ENCODE measurements at regions not wholly inside any gene's neighbourhood (a gene's known extent, or its start where the extent isn't known, plus 50 kb on each side); places are given as distances from the start of the nearest gene placed in this dataset.

GRCh38 chr7:32137059-32137458, 66.9 kb upstream of the PDE1C start:
- in situ Hi-C loops (cut with HindIII; ENCODE audit: low pct_ligation_motif_present, low pct_unique_long_range_greater_than_20kb, low sequenced_read_pairs) = no loop called here
- DNase-seq = no peak

DNA sequence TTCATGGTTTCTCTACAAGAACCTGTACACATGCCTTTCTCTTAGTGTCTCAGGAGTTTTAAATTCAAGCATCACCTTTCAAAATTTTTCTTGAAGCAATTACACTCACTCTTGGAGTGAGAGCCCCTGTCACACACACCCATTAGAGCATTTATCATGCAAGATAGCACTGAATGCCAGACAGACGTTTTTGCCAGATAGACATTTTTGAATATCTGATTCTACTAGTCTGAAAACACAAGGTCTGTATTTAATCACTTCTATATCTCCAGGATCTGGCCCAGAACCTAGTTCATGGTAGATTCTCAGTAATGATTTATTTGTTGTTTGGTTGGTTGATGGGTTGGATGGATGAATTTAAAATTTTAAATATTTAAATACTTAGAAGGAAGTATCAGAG, 60.9 kb upstream of the PDE1C start:
- in situ Hi-C loops (cut with HindIII; ENCODE audit: low pct_ligation_motif_present, low pct_unique_long_range_greater_than_20kb, low sequenced_read_pairs) = no loop called here
- no peak for DNase-seq

DNA sequence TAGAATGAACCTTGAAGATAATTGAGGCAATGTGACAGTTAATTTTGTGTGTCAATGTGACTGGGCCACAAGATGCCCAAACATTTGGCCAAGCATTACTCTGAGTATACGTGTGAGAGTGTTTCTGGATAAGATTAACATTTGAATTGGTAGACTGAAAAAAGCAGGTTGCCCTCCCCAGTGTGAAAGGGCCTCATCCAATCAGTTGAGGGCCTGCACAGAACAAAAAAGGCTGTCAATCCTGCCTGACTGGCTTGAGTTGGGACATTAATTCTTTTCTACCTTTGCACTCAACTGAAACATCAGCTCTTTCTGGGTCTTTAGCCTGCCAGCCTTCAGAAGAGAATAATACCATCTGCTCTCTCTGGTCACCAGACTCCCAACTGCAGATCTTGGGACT, 56.6 kb upstream of the PDE1C start:
- in situ Hi-C loops (cut with HindIII; ENCODE audit: low pct_ligation_motif_present, low pct_unique_long_range_greater_than_20kb, low sequenced_read_pairs) = no loop called here
- DNase-seq = no peak
